Activated T-cell treated with anti-CD3 and anti-CD28 coated beads, Interleukin-2, amount 50 U/mL, for 4 hours (primary cell): ENCODE measurements at regions not wholly inside any gene's neighbourhood (a gene's known extent, or its start where the extent isn't known, plus 50 kb on each side); places are given as distances from the start of the nearest gene placed in this dataset.
"Not testable (repeated sequence)": the region's sequence is repeated elsewhere in the genome, so short reads cannot be mapped to it uniquely, and the experiment has no call there.

Experiments
- ATAC-seq, 2 donors: fragments of 200-7000 bp; cut with Tn5 transposase; one replicate each; pipeline ENCODE4 v1.10.0; 2021
- DNase-seq: peaks from one replicate; pipeline ENCODE4 v3.0.0-alpha.2; 2020
- H3K27me3 Mint-ChIP-seq: one replicate; pipeline ENCODE4 v1.8.0; 2021; ENCODE audit warnings: low read depth, mixed read lengths
- H3K36me3 Mint-ChIP-seq: one replicate; pipeline ENCODE4 v1.8.0; 2022; ENCODE audit warnings: mixed read lengths; ENCODE audit not compliant: insufficient read depth
- H3K4me1 Mint-ChIP-seq: one replicate; pipeline ENCODE4 v1.8.0; 2021; ENCODE audit warnings: low read depth, mixed read lengths
- H3K4me3 Mint-ChIP-seq: one replicate; pipeline ENCODE4 v1.8.0; 2021; ENCODE audit warnings: mild to moderate bottlenecking, moderate library complexity, mixed read lengths
- H3K9me3 Mint-ChIP-seq: one replicate; pipeline ENCODE4 v1.8.0; 2021; ENCODE audit warnings: mixed read lengths

- ATAC-seq (no peak), DNase-seq (no peak)
- Mint-ChIP-seq H3K4me1 (no peaks in the 10 kb centered on the region), H3K4me3 (no peak overlapping the region), H3K36me3 (no peaks in the 10 kb centered on the region), H3K9me3 (no peaks in the 10 kb centered on the region), H3K27me3 (peaks cover 5% of the 10 kb centered on the region)
Observed at GRCh38 chr9:2419347-2419746, 202.2 kb upstream of the VLDLR start.

- no peak overlapping the region for H3K4me3 Mint-ChIP-seq
- no peak for DNase-seq
Observed at GRCh38 chr9:2420543-2420942, 201.0 kb upstream of the VLDLR start.

GRCh38 chr9:2424619-2425033 lies 197.0 kb upstream of the VLDLR start:
- Mint-ChIP-seq H3K9me3 (no peaks in the 10 kb centered on the region), H3K27me3 (peaks cover 5% of the 10 kb centered on the region), H3K4me3 (no peak overlapping the region), H3K36me3 (no peaks in the 10 kb centered on the region), H3K4me1 (no peaks in the 10 kb centered on the region)
- ATAC-seq: no peak
- DNase-seq: no peak

More at GRCh38 chr9:2420543-2420942, 201.0 kb upstream of the VLDLR start:
- Mint-ChIP-seq H3K27me3 (peaks cover 5% of the 10 kb centered on the region), H3K4me1 (no peaks in the 10 kb centered on the region), H3K36me3 (no peaks in the 10 kb centered on the region), H3K9me3 (no peaks in the 10 kb centered on the region)
- ATAC-seq: no peak

GRCh38 chr9:2425676-2426075 lies 195.9 kb upstream of the VLDLR start:
- ATAC-seq (no peak), DNase-seq (no peak)
- Mint-ChIP-seq H3K27me3 (peaks cover 5% of the 10 kb centered on the region), H3K36me3 (no peaks in the 10 kb centered on the region), H3K4me1 (no peaks in the 10 kb centered on the region), H3K4me3 (no peak overlapping the region), H3K9me3 (no peaks in the 10 kb centered on the region)

GRCh38 chr9:2427120-2427891 lies 194.3 kb upstream of the VLDLR start:
- Mint-ChIP-seq H3K27me3 (no peaks in the 10 kb centered on the region), H3K36me3 (no peaks in the 10 kb centered on the region), H3K9me3 (no peaks in the 10 kb centered on the region), H3K4me1 (no peaks in the 10 kb centered on the region), H3K4me3 (no peak overlapping the region)
- no peak for DNase-seq
- ATAC-seq: no peak

GRCh38 chr9:2439957-2440356 lies 181.6 kb upstream of the VLDLR start:
- no peaks in the 10 kb centered on the region for H3K36me3 Mint-ChIP-seq
- H3K4me1 Mint-ChIP-seq: no peaks in the 10 kb centered on the region
- ATAC-seq (no peak), DNase-seq (no peak)
- H3K4me3 Mint-ChIP-seq: no peak overlapping the region
- H3K9me3 Mint-ChIP-seq: peaks cover 27% of the 10 kb centered on the region
- peaks cover 8% of the 10 kb centered on the region for H3K27me3 Mint-ChIP-seq

- ATAC-seq, H3K4me3 Mint-ChIP-seq: not testable (repeated sequence)
- peaks cover 23% of the 10 kb centered on the region for H3K9me3 Mint-ChIP-seq
Observed at GRCh38 chr9:2443933-2444332, 177.7 kb upstream of the VLDLR start.

GRCh38 chr9:2448193-2448738 lies 173.3 kb upstream of the VLDLR start:
- DNase-seq: no peak

More at GRCh38 chr9:2443933-2444332, 177.7 kb upstream of the VLDLR start:
- DNase-seq, H3K4me1 Mint-ChIP-seq, H3K27me3 Mint-ChIP-seq, H3K36me3 Mint-ChIP-seq: not testable (repeated sequence)

GRCh38 chr9:2453106-2453505 lies 168.5 kb upstream of the VLDLR start:
- H3K9me3 Mint-ChIP-seq: no peaks in the 10 kb centered on the region
- no peak for DNase-seq
- no peaks in the 10 kb centered on the region for H3K36me3 Mint-ChIP-seq
- H3K27me3 Mint-ChIP-seq: peaks cover 2% of the 10 kb centered on the region
- H3K4me1 Mint-ChIP-seq: no peaks in the 10 kb centered on the region
- no peak for ATAC-seq
- H3K4me3 Mint-ChIP-seq: no peak overlapping the region

More at GRCh38 chr9:2448193-2448738, 173.3 kb upstream of the VLDLR start:
- Mint-ChIP-seq H3K9me3 (peaks cover 5% of the 10 kb centered on the region), H3K4me1 (no peaks in the 10 kb centered on the region), H3K4me3 (no peak overlapping the region), H3K27me3 (peaks cover 5% of the 10 kb centered on the region), H3K36me3 (no peaks in the 10 kb centered on the region)
- no peak for ATAC-seq

- Mint-ChIP-seq H3K4me3 (no peak overlapping the region), H3K9me3 (no peaks in the 10 kb centered on the region), H3K27me3 (peaks cover 2% of the 10 kb centered on the region), H3K4me1 (no peaks in the 10 kb centered on the region), H3K36me3 (no peaks in the 10 kb centered on the region)
- no peak for ATAC-seq
- no peak for DNase-seq
Observed at GRCh38 chr9:2453701-2454100, 167.9 kb upstream of the VLDLR start.

- Mint-ChIP-seq H3K9me3 (peaks cover 5% of the 10 kb centered on the region), H3K4me1 (no peaks in the 10 kb centered on the region), H3K36me3 (no peaks in the 10 kb centered on the region), H3K27me3 (peaks cover 13% of the 10 kb centered on the region), H3K4me3 (no peak overlapping the region)
- no peak for DNase-seq
- ATAC-seq: no peak
Observed at GRCh38 chr9:2459756-2460155, 161.8 kb upstream of the VLDLR start.

GRCh38 chr9:2461892-2462291 lies 159.7 kb upstream of the VLDLR start:
- Mint-ChIP-seq H3K4me1 (no peaks in the 10 kb centered on the region), H3K9me3 (peaks cover 5% of the 10 kb centered on the region), H3K4me3 (no peak overlapping the region), H3K36me3 (no peaks in the 10 kb centered on the region), H3K27me3 (peaks cover 13% of the 10 kb centered on the region)
- ATAC-seq: no peak
- DNase-seq: no peak

GRCh38 chr9:2464624-2465023 lies 157.0 kb upstream of the VLDLR start:
- peaks cover 20% of the 10 kb centered on the region for H3K27me3 Mint-ChIP-seq

GRCh38 chr9:2465516-2465915 lies 156.1 kb upstream of the VLDLR start:
- no peaks in the 10 kb centered on the region for H3K36me3 Mint-ChIP-seq
- no peaks in the 10 kb centered on the region for H3K4me1 Mint-ChIP-seq
- no peak for DNase-seq
- H3K27me3 Mint-ChIP-seq: peaks cover 17% of the 10 kb centered on the region
- H3K4me3 Mint-ChIP-seq: no peak overlapping the region
- ATAC-seq: no peak
- H3K9me3 Mint-ChIP-seq: peaks cover 5% of the 10 kb centered on the region

More at GRCh38 chr9:2464624-2465023, 157.0 kb upstream of the VLDLR start:
- H3K9me3 Mint-ChIP-seq: peaks cover 5% of the 10 kb centered on the region
- DNase-seq: no peak
- no peaks in the 10 kb centered on the region for H3K4me1 Mint-ChIP-seq
- H3K36me3 Mint-ChIP-seq: no peaks in the 10 kb centered on the region
- ATAC-seq: no peak
- no peak overlapping the region for H3K4me3 Mint-ChIP-seq

GRCh38 chr9:2465921-2466460 lies 155.6 kb upstream of the VLDLR start:
- H3K4me1 Mint-ChIP-seq: no peaks in the 10 kb centered on the region
- peaks cover 5% of the 10 kb centered on the region for H3K9me3 Mint-ChIP-seq
- H3K36me3 Mint-ChIP-seq: no peaks in the 10 kb centered on the region
- H3K27me3 Mint-ChIP-seq: peaks cover 16% of the 10 kb centered on the region
- H3K4me3 Mint-ChIP-seq: no peak overlapping the region
- no peak for DNase-seq
- peak; percentile 34 to 59 for ATAC-seq
